HK-2 (cell line): ENCODE measurements at regions not wholly inside any gene's neighbourhood (a gene's known extent, or its start where the extent isn't known, plus 50 kb on each side); places are given as distances from the start of the nearest gene placed in this dataset.
"Not testable (repeated sequence)": the region's sequence is repeated elsewhere in the genome, so short reads cannot be mapped to it uniquely, and the experiment has no call there.

Experiments
- DNase-seq: peaks from one replicate; pipeline ENCODE4 v3.0.0-alpha.2; 2018; ENCODE audit not compliant: unreplicated experiment

DNA sequence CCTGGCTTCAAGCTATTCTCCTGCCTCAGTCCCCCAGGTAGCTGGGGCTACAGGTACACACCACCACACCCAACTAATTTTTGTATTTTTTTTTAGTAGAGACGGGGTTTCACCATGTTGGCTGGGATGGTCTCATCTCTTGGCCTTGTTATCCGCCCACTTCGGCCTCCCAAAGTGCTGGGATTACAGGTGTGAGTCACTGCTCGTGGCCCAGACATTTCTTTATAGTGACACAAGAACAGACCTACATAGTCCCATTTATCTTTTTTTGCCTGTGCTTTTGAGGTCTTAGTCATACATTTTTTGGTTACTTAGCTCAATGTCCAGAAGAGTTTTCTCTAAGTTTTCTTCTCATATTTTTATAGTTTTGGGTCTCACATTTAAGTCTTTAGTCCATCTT lies 247.4 kb downstream of the SYT10 start:
- DNase-seq, result no peak

DNA sequence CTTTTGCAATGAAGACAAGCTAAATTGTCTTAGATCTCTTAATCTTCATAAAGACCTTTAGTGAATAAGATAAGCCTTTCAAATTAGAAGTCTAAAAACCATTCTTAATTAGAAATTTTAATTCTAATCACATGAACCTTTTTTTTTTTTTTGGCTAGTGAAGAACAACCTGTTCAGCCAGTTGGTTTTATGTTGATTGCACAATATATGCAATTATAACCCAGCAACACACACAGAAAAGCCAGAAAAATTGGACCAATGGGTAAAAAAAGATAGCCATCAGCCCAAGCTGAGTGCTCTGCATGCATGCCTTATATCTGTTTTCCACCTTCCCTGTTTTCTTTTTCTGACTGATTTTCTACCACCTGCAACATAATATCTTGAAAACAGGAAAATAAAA lies 252.2 kb downstream of the SYT10 start:
- no peak for DNase-seq

DNA sequence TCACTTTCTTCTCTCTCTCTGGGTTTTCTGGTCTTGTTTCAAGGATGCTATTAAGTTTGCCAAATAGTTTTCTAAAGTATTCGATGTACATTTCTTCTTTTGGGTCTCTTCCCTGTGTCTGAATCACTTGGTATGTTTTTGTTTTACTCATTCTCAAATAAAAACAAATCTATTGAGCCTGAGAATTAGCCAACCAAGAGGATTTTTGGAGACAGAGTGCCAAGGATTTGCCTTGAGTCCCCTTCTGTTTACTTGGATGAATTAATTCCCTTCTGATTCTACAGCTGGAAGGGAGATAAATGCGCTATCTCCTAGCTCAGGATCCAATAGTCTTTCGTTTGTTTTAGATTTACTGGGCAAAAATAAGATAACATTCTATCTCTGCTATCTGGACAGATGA lies 255.5 kb downstream of the SYT10 start:
- no peak for DNase-seq

DNA sequence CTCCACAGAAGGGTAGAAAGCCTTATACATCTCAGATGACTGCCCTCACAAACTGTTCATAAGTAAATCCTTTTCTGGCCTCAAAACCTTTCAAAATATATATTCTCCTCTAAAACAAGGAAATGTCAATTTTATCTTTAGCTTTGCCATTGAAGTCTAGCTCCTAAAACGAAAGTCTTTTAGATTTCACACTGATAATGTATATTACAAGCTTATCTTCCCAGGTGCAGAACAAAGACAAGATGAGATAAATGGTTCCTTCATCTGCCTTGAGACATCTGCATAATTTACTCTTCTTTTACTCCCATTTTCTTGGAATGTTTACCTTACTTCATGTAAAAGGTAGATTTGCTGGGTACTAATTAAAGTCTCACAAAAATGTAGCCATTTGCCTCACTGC lies 257.1 kb downstream of the SYT10 start:
- no peak for DNase-seq

DNA sequence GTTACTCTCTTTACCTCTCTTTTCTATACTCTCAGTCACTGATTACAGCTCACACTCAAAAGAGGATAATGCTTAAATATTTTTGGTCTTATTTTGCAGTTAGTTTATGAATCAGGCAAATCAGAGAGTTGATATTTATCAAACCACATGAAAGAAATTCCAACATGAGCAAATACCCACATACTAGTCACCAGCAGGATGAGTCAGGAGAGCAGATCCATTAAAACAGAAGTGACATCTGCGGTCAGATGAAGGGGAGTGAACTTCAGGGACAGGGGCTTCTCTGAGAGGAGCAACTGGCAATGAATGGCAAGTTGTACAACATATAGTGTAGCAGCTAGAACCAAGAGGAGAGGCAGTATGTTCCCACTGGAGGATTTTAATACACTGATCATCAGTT lies 258.7 kb downstream of the SYT10 start:
- DNase-seq, result peak; percentile 0

- not testable (repeated sequence) for DNase-seq
Measured at GRCh38 chr12:33166260-33166659, 269.7 kb upstream of the PKP2 start.

- DNase-seq, result no peak
Measured at GRCh38 chr12:33156042-33156441, 259.5 kb upstream of the PKP2 start.

DNA sequence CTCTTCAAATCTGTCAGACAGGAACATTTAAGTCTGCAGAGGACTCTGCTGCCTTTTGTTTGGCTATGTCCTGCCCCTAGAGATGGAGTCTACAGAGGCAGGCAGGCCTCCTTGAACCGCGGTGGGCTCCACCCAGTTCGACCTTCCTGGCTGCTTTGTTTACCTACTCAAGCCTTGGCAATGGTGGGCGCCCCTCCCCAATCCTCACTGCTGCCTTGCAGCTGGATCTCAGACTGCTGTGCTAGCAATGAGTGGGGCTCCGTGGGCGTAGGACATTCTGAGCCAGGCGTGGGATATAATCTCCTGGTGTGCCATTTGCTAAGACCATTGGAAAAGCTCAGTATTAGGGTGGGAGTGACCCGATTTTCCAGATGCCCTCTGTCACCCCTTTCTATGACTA lies 250.7 kb upstream of the PKP2 start:
- not testable (repeated sequence) for DNase-seq

- no peak for DNase-seq
Measured at GRCh38 chr12:33129500-33129899, 232.9 kb upstream of the PKP2 start.

GRCh38 chr12:33125755-33126154 lies 229.2 kb upstream of the PKP2 start:
- DNase-seq, result no peak

- DNase-seq, result no peak
Measured at GRCh38 chr12:33116284-33116683, 219.7 kb upstream of the PKP2 start.

DNA sequence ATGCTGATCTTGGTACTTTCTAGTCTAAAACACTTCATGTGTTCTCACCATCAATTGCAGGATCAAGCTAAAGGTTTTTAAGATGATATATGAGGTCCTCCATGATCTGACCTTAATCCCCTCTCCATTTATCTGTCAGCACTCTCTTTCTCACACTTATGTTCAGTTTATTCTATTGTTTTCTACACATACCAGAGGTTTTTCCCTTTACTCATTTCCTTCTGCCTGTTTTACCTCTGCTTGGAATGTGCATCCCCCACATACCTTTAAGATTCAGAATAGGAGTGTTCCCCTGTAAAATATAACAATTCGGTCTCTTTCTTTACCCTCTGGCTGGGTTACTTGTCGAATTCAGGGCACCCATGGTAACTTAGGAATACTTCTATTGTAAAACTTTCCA lies 219.1 kb upstream of the PKP2 start:
- DNase-seq, result no peak

DNA sequence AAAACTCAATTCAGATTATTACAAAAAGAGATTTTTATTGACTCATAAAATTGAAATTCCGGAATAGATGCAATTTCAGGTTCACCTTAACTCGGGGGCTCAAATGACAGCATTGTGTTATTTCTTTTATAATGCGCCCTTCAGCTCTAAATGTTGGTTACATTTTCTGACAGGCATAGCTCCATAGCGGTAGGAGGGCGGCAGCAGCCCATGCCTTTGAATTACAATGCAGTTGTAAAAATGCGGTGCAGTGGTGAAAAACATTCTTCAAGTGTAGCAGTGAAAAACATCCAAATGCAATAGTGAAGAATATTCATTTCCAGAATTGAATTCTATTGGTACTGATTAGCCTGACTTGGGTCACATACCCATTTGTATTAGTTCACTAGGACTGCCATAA lies 215.3 kb upstream of the PKP2 start:
- no peak for DNase-seq

DNA sequence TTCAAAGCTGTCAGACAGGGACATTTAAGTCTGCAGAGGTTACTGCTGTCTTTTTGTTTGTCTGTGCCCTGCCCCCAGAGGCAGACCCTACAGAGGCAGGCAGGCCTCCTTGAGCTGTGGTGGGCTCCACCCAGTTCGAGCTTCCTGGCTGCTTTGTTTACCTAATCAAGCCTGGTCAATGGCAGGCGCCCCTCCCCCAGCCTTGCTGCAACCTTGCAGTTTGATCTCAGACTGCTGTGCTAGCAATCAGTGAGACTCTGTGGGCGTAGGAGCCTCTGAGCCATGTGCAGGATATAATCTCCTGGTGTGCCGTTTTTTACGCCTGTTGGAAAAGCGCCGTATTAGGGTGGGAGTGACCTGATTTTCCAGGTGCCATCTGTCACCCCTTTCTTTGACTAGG lies 211.2 kb upstream of the PKP2 start:
- DNase-seq, result not testable (repeated sequence)

GRCh38 chr12:33093534-33093933 lies 197.0 kb upstream of the PKP2 start:
- no peak for DNase-seq

DNA sequence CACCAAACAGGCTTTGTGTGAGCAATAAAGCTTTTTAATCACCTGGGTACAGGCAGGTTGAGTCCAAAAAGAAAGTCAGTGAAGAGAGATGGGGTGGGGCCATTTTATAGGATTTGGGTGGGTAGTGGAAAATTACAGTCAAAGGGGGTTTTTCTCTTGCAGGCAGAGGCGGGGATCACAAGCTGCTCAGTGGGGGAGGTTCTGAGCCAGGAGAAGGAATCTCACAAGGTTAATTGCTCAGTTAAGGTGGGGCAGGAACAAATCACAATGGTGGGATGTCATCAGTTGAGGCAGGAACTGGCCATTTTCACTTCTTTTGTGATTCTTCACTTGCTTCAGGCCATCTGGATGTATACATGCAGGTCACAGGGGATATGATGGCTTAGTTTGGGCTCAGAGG lies 191.3 kb upstream of the PKP2 start:
- not testable (repeated sequence) for DNase-seq

DNA sequence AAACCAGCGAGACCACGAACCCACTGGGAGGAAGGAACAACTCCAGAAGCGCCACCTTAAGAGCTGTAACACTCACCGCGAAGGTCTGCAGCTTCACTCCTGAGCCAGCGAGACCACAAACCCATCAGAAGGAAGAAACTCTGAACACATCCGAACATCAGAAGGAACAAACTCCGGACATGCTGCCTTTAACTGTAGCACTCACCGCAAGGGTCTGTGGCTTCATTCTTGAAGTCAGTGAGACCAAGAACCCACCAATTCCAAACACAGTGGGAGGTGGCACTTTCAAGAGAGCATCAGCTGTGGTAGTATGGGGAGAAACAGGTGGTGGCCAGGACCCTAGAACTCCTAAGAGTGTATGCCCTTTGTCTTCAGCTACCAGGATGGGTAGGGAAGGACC lies 179.8 kb upstream of the PKP2 start:
- not testable (repeated sequence) for DNase-seq

DNA sequence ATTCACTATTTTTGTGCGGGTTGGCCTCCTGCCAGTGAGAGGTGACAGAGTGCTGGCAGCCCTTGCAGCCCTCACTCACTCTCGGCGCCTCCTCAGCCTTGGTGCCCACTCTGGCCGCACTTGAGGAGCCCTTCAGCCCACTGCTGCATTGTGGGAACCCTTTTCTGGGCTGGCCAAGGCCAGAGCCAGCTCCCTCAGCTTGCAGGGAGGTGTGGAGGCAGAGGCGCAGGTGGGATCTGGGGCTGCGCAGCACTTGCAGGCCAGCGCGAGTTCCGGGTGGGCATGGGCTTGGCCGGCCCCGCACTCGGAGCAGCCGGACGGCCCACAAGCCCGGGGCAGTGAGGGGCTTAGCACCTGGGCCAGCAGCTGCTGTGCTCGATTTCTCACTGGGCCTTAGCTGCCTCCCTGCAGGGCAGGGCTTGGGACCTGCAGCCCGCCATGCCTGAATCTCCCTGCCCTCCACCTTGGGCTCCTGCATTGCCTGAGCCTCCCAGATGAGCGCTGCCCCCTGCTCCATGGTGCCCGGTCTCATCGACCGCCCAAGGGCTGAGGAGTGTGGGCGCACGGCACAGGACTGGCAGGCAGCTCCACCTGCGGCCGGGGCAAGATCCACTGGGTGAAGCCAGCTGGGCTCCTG lies 178.7 kb upstream of the PKP2 start:
- DNase-seq, result not testable (repeated sequence)

- DNase-seq, result no peak
Measured at GRCh38 chr12:33061844-33062243, 165.3 kb upstream of the PKP2 start.

DNA sequence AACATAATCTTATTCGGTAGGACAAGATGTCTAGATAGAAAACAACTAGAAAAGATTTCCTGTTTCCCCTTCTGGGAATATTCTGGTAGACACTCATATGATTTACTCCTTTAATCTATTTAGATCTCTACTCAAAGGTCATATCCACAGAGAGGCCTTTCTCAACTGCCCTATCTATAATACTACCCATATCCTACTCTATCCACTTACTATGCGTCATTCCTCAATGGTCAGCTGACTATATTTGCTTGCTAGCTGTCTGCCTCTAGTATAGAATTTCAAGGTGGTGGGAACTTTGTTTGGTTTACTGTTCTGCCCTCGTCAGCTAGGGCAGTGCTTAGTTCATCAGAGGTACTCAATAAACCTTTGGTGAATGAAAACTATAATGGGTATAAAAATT lies 157.8 kb upstream of the PKP2 start:
- DNase-seq, result no peak

DNA sequence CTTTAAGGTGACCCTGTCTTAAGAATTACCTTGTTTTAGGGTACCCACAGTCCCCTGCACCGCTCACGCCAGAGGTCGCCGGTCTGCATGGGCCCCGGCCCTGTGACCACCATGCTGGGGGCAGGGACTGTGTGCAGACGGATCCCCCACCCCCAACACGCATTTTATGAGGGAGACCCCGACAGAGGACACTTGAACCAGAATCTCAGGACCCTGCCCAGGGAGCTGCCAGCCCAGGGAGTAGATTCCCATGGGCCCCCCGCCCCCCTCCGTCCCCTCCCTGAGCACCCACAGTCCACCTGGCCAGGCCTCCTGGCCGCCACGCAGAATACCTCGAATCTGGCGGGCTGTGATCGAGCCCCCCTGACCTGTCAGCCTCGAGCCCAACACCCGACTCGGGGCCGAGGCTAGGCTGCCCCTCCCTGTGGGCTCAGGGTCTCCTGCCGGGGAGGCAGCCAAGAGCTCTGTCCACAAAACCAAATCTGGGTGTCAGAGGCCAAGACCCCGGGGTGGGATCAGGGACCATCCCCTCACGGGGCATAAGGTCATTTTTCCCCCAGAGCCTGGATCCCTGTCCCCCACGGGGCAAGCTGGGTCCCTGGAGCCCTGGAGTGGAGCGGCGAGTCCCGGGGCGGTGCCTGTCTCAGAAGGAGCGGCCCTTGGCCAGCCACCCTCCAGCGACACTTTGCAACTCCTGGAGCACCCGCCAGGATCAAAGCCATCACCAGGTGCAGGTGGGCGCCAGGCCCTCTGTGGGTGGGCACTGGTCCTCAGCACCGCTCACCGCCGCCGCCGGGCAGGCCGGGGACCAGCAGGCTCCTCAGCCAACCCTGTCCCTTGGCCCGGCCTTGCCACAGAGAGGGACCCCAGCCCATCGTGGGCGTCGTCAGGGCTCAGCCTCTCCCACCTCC lies 155.8 kb upstream of the PKP2 start:
- DNase-seq, result no peak

DNA sequence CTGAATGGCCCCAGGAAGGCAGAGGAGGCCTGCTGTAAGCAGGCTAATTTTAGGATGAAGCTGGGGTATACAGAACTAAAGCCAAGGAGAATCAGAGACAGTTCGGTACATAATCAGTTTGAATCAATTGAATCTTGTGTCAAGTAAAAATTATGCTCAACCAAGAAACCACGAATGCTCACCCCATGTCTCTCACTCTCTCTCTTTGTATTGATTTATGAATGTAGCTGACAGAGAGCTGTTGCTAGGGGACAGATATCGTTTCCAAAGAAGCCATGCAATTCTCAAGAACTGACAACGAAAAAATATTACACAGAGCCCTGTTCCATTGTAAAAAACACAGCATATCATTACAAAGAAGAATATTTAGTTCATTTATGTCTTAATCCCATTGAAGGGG lies 151.1 kb upstream of the PKP2 start:
- DNase-seq, result no peak

GRCh38 chr12:33044447-33044846 lies 147.9 kb upstream of the PKP2 start:
- DNase-seq, result no peak
